ENCODE measurements at regions not wholly inside any gene's neighbourhood (a gene's known extent, or its start where the extent isn't known, plus 50 kb on each side); places are given as distances from the start of the nearest gene placed in this dataset.

- no peak overlapping the region for H2AFZ ChIP-seq (ENCODE audit: insufficient read depth, low read depth, low read length, poor library complexity, severe bottlenecking)
- no peak overlapping the region for H3K4me3 Mint-ChIP-seq
- no peak for DNase-seq
Observed at GRCh38 chr11:33980897-33981296, 70.6 kb upstream of the CAPRIN1 start.

GRCh38 chr11:33978376-33978775 lies 73.2 kb upstream of the CAPRIN1 start:
- no peaks in the 10 kb centered on the region for H3K27me3 ChIP-seq (ENCODE audit: control insufficient read depth in 2 of 2, insufficient read depth in 2 of 2, low read length in 2 of 2)
- H2AFZ ChIP-seq (ENCODE audit: insufficient read depth, low read depth, low read length, poor library complexity, severe bottlenecking) = no peak overlapping the region
- H3K4me2 ChIP-seq (replicated peaks; ENCODE audit: extremely low read depth, low read length, poor library complexity, severe bottlenecking) = no peak overlapping the region
- H3K4me1 Mint-ChIP-seq = peaks cover 13% of the 10 kb centered on the region
- no peaks in the 10 kb centered on the region for H3K9me3 ChIP-seq (replicated peaks in 1 of 2; ENCODE audit: control insufficient read depth in 1 of 2, insufficient read depth in 1 of 2, low read length in 2 of 2)
- no peak for DNase-seq
- H3K27me3 Mint-ChIP-seq (ENCODE audit: low read depth in 3 of 3) = peaks cover 2 to 4% (median 3%) of the 10 kb centered on the region in 3 donors
- no peak overlapping the region for H3K27ac ChIP-seq (ENCODE audit: low read depth in 1 of 2, low read length in 2 of 2)
- peak overlapping the region in 1 of 7 donors; percentile 44 for H3K27ac Mint-ChIP-seq
- H3K4me1 ChIP-seq (ENCODE audit: control insufficient read depth in 1 of 2, insufficient read depth in 2 of 2, low read length in 2 of 2) = no peaks in the 10 kb centered on the region
- no CpG with 5 or more reads among the region's 6 CpGs for WGBS (ENCODE audit: insufficient coverage)
- H3K79me2 ChIP-seq (ENCODE audit: insufficient read depth, low read length) = no peaks in the 10 kb centered on the region
- no peak overlapping the region for H3K4me3 ChIP-seq (replicated peaks in 1 of 3; ENCODE audit: low read depth in 2 of 3, low read length in 3 of 3)
- no peaks in the 10 kb centered on the region for H3K36me3 ChIP-seq (replicated peaks in 1 of 2; ENCODE audit: control insufficient read depth in 1 of 2, insufficient read depth in 2 of 2, low read length in 2 of 2)
- peaks cover 0 to 3% (median 0%) of the 10 kb centered on the region in 7 donors for H3K9me3 Mint-ChIP-seq
- no peak for TF ChIP-seq CTCF (IDR thresholded peaks at IDR 0.05)
- no peaks in the 10 kb centered on the region for H4K20me1 ChIP-seq (ENCODE audit: insufficient read depth, low read length)
- intact Hi-C loops (cut with micrococcal nuclease) = no loop called here
- H3K36me3 Mint-ChIP-seq = no peaks in the 10 kb centered on the region
- no peak overlapping the region for H3K9ac ChIP-seq (ENCODE audit: insufficient read depth, low read length, poor library complexity, severe bottlenecking)
- no peak overlapping the region for H3K4me3 Mint-ChIP-seq

More at GRCh38 chr11:33980897-33981296, 70.6 kb upstream of the CAPRIN1 start:
- H3K4me1 Mint-ChIP-seq = peaks cover 13% of the 10 kb centered on the region
- H3K27ac ChIP-seq (ENCODE audit: low read depth in 1 of 2, low read length in 2 of 2) = no peak overlapping the region
- H3K9me3 Mint-ChIP-seq = peaks cover 0 to 5% (median 0%) of the 10 kb centered on the region in 7 donors
- H4K20me1 ChIP-seq (ENCODE audit: insufficient read depth, low read length) = no peaks in the 10 kb centered on the region
- no peak overlapping the region for H3K27ac Mint-ChIP-seq
- TF ChIP-seq CTCF (IDR thresholded peaks at IDR 0.05) = no peak
- H3K27me3 ChIP-seq (ENCODE audit: control insufficient read depth in 2 of 2, insufficient read depth in 2 of 2, low read length in 2 of 2) = no peaks in the 10 kb centered on the region
- no peak overlapping the region for H3K4me2 ChIP-seq (replicated peaks; ENCODE audit: extremely low read depth, low read length, poor library complexity, severe bottlenecking)
- H3K9ac ChIP-seq (ENCODE audit: insufficient read depth, low read length, poor library complexity, severe bottlenecking) = no peak overlapping the region
- no peaks in the 10 kb centered on the region for H3K36me3 Mint-ChIP-seq
- H3K36me3 ChIP-seq (replicated peaks in 1 of 2; ENCODE audit: control insufficient read depth in 1 of 2, insufficient read depth in 2 of 2, low read length in 2 of 2) = no peaks in the 10 kb centered on the region
- no peaks in the 10 kb centered on the region for H3K4me1 ChIP-seq (ENCODE audit: control insufficient read depth in 1 of 2, insufficient read depth in 2 of 2, low read length in 2 of 2)
- no peak overlapping the region for H3K4me3 ChIP-seq (replicated peaks in 1 of 3; ENCODE audit: low read depth in 2 of 3, low read length in 3 of 3)
- peaks cover 2 to 3% (median 2%) of the 10 kb centered on the region in 3 donors for H3K27me3 Mint-ChIP-seq (ENCODE audit: low read depth in 3 of 3)
- 0% methylated on average over 2 of the region's 3 CpGs for WGBS (ENCODE audit: insufficient coverage)
- no peaks in the 10 kb centered on the region for H3K79me2 ChIP-seq (ENCODE audit: insufficient read depth, low read length)
- intact Hi-C loops (cut with micrococcal nuclease) = no loop called here
- H3K9me3 ChIP-seq (replicated peaks in 1 of 2; ENCODE audit: control insufficient read depth in 1 of 2, insufficient read depth in 1 of 2, low read length in 2 of 2) = no peaks in the 10 kb centered on the region
